IPS DF 6.9 (cell line): ENCODE measurements at regions not wholly inside any gene's neighbourhood (a gene's known extent, or its start where the extent isn't known, plus 50 kb on each side); places are given as distances from the start of the nearest gene placed in this dataset.

Source experiments
- DNase-seq: peaks from one replicate; pipeline ENCODE4 v3.0.0-alpha.2; 2013; ENCODE audit warnings: low read depth, low spot score
- H3K27ac ChIP-seq: one replicate; pipeline ENCODE4 v1.5.1; 2013; ENCODE audit warnings: low read length, control low read depth
- H3K27me3 ChIP-seq: 2 replicates; pipeline ENCODE4 v1.6.1; 2013; ENCODE audit warnings: mild to moderate bottlenecking, low read length; ENCODE audit not compliant: control insufficient read depth, insufficient read depth
- H3K36me3 ChIP-seq: 2 replicates; pipeline ENCODE4 v1.6.1; 2013; ENCODE audit warnings: low read length; ENCODE audit not compliant: control insufficient read depth, insufficient read depth
- H3K4me1 ChIP-seq: 2 replicates; pipeline ENCODE4 v1.6.1; 2013; ENCODE audit warnings: low read length; ENCODE audit not compliant: control insufficient read depth, insufficient read depth
- H3K4me3 ChIP-seq: 2 replicates; pipeline ENCODE4 v1.5.1; 2013; ENCODE audit warnings: mild to moderate bottlenecking, low read length
- H3K9me3 ChIP-seq: 2 replicates; pipeline ENCODE4 v1.6.1; 2013; ENCODE audit warnings: low read length, inconsistent platforms; ENCODE audit not compliant: control insufficient read depth, insufficient read depth
- WGBS: extraction: QIAGEN DNeasy Blood & Tissue Kit; methylation state at CpG from one replicate; pipeline ENCODE4 v1.1.7; 2013; ENCODE audit warnings: mixed read lengths, missing lambda C conversion rate; ENCODE audit not compliant: insufficient read length, insufficient coverage; 5-methylcytosine and 5-hydroxymethylcytosine counted together

GRCh38 chr9:11892401-11892800, 800.8 kb upstream of the TYRP1 start:
- WGBS = no CpG with 5 or more reads among the region's 1 CpG
- H3K27ac ChIP-seq = no peak overlapping the region
- no peak overlapping the region for H3K4me3 ChIP-seq
- no peaks in the 10 kb centered on the region for H3K36me3 ChIP-seq
- DNase-seq = no peak
- no peaks in the 10 kb centered on the region for H3K27me3 ChIP-seq
- no peaks in the 10 kb centered on the region for H3K4me1 ChIP-seq
- no peaks in the 10 kb centered on the region for H3K9me3 ChIP-seq

DNA sequence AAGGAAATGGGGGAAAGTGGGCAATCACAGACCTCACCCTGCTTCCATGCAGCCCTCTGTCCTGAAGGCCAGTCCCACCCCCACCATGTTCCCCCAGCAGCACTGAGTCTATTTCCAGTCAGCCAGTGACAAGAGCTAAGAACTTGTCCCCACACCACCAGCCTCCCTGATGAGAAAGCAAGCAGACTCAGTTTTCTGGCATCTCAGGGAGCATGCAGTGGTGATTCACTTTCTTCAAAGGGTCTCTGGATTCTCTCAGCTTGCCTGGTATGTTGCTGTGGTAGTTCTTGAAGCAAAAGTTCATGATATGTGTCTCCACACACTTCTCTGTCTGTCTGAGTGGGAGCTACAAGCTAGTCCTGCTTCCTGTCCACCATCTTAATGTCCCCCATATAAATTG, 799.9 kb upstream of the TYRP1 start:
- DNase-seq = no peak
- H3K4me3 ChIP-seq = no peak overlapping the region
- H3K27ac ChIP-seq = no peak overlapping the region
- H3K4me1 ChIP-seq = no peaks in the 10 kb centered on the region
- no peaks in the 10 kb centered on the region for H3K36me3 ChIP-seq
- H3K27me3 ChIP-seq = no peaks in the 10 kb centered on the region
- no peaks in the 10 kb centered on the region for H3K9me3 ChIP-seq

DNA sequence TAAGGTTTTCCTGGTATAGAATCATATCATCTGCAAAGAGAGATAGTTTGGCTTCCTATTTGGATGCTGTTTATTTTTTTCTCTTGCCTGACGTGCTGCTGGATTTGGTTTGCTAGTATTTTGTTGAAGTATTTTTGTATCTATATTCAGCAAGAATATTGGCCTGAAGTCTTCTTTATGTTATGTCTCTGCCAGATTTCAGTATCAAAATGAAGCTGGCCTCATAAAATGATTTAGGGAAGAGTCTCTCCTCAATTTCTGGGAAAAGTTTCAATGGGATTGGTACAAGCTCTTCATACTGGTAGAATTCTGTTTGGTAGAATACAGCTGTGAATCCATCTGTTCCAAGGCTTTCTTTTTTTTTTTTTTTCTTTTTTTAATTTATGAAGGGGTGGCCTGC, 799.0 kb upstream of the TYRP1 start:
- DNase-seq = no peak
- H3K4me3 ChIP-seq = no peak overlapping the region
- no peaks in the 10 kb centered on the region for H3K27me3 ChIP-seq
- no peaks in the 10 kb centered on the region for H3K9me3 ChIP-seq
- no peak overlapping the region for H3K27ac ChIP-seq
- no CpG with 5 or more reads among the region's 1 CpG for WGBS
- H3K36me3 ChIP-seq = no peaks in the 10 kb centered on the region
- no peaks in the 10 kb centered on the region for H3K4me1 ChIP-seq

GRCh38 chr9:11902610-11903009, 790.6 kb upstream of the TYRP1 start:
- Histone ChIP-seq H3K4me1 (no peaks in the 10 kb centered on the region), H3K27ac (no peak overlapping the region), H3K36me3 (no peaks in the 10 kb centered on the region), H3K9me3 (no peaks in the 10 kb centered on the region), H3K27me3 (no peaks in the 10 kb centered on the region), H3K4me3 (no peak overlapping the region)
- DNase-seq = no peak
- no CpG with 5 or more reads among the region's 1 CpG for WGBS

DNA sequence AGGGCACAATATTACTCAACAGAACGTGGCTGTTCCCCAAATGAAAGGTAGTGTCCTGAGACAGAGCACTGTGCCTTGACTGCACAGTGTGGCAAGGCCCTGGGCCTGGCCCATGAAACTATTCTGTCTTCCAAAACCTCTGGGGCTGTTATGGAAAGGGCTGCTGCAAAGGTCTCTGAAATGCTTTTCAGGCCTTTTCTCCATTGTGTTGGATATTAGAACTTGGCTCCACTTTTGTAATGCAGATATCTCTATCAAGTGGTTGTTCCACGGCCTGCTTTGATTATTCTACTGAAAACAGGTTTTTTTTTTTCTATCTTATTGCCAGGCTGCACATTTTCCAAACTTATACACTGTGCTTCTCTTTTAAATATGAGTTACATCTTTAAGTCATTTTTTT, 777.5 kb upstream of the TYRP1 start:
- H3K9me3 ChIP-seq = no peaks in the 10 kb centered on the region
- H3K4me1 ChIP-seq = no peaks in the 10 kb centered on the region; the same call in 1 of the 2 replicates
- no CpG with 5 or more reads among the region's 2 CpGs for WGBS
- no peak overlapping the region for H3K27ac ChIP-seq
- DNase-seq = peak; percentile 31
- peaks cover 2% of the 10 kb centered on the region; the same call in 1 of the 2 replicates for H3K27me3 ChIP-seq
- H3K36me3 ChIP-seq = no peaks in the 10 kb centered on the region
- H3K4me3 ChIP-seq = no peak overlapping the region

- no peaks in the 10 kb centered on the region for H3K4me1 ChIP-seq
- H3K4me3 ChIP-seq = no peak overlapping the region
- no peak for DNase-seq
- H3K27ac ChIP-seq = no peak overlapping the region
- no CpG with 5 or more reads among the region's 17 CpGs for WGBS
- H3K36me3 ChIP-seq = no peaks in the 10 kb centered on the region
- H3K9me3 ChIP-seq = no peaks in the 10 kb centered on the region
- H3K27me3 ChIP-seq = no peaks in the 10 kb centered on the region
Measured at GRCh38 chr9:11928871-11929321, 764.3 kb upstream of the TYRP1 start.

GRCh38 chr9:11931109-11931508, 762.1 kb upstream of the TYRP1 start:
- no peak for DNase-seq
- no peaks in the 10 kb centered on the region for H3K4me1 ChIP-seq
- H3K27me3 ChIP-seq = no peaks in the 10 kb centered on the region
- no peak overlapping the region for H3K27ac ChIP-seq
- no peaks in the 10 kb centered on the region for H3K36me3 ChIP-seq
- no peaks in the 10 kb centered on the region for H3K9me3 ChIP-seq
- no peak overlapping the region for H3K4me3 ChIP-seq
- WGBS = no CpG with 5 or more reads among the region's 3 CpGs

DNA sequence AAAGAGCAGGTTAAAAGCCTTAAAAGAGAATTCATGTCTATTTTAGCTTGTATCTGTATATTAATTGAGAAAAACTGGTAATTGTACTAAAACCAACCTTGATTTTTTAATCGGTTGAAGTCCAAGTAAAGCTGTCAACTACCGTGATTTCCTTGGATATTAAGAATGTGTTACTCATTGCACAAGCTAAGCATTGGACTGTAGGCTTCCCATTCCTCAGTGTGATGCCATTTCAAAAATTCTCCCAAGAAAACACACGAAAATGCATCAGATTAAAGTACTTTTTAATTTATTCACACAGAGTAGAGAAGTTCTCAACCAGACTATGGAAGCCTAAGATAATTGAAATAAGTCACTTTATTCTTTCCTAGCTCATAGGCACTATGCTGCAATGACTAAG, 761.4 kb upstream of the TYRP1 start:
- Histone ChIP-seq H3K4me1 (no peaks in the 10 kb centered on the region), H3K27ac (no peak overlapping the region), H3K4me3 (no peak overlapping the region), H3K36me3 (no peaks in the 10 kb centered on the region), H3K27me3 (no peaks in the 10 kb centered on the region), H3K9me3 (no peaks in the 10 kb centered on the region)
- DNase-seq = no peak
- WGBS = no CpG with 5 or more reads among the region's 3 CpGs

DNA sequence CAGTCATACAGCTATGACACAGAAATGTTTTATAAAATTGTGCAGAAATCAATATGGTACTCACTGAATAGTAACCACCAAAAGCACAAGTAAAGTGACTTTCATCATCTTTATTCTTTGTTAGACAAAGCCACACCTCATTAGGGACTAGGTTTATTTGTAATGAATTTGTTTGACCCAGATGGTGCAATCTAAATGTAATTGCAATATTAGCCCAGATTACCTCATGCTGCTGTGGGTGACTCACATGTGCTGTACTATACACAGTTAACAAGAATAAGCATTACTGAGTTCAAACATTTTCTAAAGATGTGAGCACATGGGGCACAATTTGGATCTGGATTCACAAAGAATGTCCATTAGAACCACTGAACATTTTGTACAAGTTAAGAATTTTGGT, 759.3 kb upstream of the TYRP1 start:
- Histone ChIP-seq H3K4me1 (no peaks in the 10 kb centered on the region), H3K27me3 (no peaks in the 10 kb centered on the region), H3K36me3 (no peaks in the 10 kb centered on the region), H3K9me3 (no peaks in the 10 kb centered on the region), H3K4me3 (no peak overlapping the region), H3K27ac (no peak overlapping the region)
- no peak for DNase-seq

GRCh38 chr9:11946531-11946930, 746.7 kb upstream of the TYRP1 start:
- WGBS = no CpG with 5 or more reads among the region's 1 CpG
- no peak for DNase-seq
- Histone ChIP-seq H3K9me3 (no peaks in the 10 kb centered on the region), H3K4me3 (no peak overlapping the region), H3K36me3 (no peaks in the 10 kb centered on the region), H3K27me3 (no peaks in the 10 kb centered on the region), H3K27ac (no peak overlapping the region), H3K4me1 (no peaks in the 10 kb centered on the region)

DNA sequence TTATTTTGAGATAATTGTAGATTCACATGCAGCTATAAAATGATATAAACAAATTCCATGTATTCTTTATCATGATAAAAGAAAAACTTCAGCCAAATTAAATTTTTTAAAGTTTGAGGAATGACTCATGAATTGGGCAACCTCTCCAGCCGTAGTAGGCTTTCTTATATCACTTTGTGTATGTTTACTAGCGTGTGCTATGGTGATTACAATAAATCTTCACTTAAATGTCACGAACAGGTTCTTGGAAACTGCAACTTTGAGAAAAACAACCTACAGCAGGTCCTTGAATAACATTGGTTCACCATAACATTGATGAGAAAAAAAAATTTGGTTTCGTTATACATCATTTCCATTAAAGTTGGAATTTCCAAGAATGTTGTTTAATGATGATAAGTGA, 730.9 kb upstream of the TYRP1 start:
- H3K27me3 ChIP-seq = no peaks in the 10 kb centered on the region
- H3K4me1 ChIP-seq = no peaks in the 10 kb centered on the region
- no peak overlapping the region for H3K27ac ChIP-seq
- no peaks in the 10 kb centered on the region for H3K36me3 ChIP-seq
- no peak for DNase-seq
- H3K4me3 ChIP-seq = no peak overlapping the region
- no peaks in the 10 kb centered on the region for H3K9me3 ChIP-seq
- WGBS = no CpG with 5 or more reads among the region's 4 CpGs
